Activated CD4-positive, alpha-beta T cell treated with anti-CD3 and anti-CD28 coated beads, Interleukin-2, amount 50 U/mL, for 1 hour (primary cell): ENCODE measurements at regions not wholly inside any gene's neighbourhood (a gene's known extent, or its start where the extent isn't known, plus 50 kb on each side); places are given as distances from the start of the nearest gene placed in this dataset.

Experiments used
- DNase-seq: peaks from one replicate; pipeline ENCODE4 v3.0.0-alpha.2; 2020

DNA sequence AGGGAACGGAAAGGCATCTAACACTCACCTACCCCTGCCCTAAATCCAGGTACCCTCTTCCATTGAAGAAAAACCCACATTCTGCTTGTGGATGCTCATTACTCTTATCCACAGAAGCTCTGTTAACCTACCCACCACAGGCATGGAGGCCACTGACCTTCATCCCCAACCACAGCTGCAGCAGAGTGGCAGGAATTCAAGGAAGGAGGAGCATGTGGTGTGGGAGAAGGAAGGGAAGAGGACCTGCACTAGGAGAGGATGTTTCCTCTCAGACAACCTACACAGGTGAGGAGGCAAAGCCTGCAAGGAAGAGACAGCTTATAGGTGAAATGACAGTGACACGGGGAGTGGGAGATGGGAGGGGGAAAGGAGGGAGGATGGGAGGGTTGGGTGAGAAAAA lies 192.5 kb upstream of the TSC22D2 start:
- no peak for DNase-seq

DNA sequence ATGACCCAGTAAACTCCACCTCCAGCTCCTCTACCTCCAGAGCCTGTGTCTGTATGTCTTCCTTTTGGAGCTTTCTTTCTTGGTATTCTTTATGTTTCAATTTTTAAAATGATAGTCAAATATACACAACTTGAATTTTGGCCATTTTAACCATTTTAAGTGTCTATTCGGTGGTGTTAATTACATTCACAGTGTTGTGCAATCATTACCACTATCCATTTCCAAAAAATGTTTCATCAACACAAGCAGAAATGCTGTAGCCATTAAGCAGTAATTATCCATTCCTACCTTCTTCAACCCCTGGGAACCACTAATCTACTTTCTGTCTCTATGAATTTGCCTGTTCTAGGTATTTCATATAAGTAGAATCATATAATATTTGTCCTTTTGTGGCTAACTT lies 194.5 kb upstream of the TSC22D2 start:
- DNase-seq, result no peak

DNA sequence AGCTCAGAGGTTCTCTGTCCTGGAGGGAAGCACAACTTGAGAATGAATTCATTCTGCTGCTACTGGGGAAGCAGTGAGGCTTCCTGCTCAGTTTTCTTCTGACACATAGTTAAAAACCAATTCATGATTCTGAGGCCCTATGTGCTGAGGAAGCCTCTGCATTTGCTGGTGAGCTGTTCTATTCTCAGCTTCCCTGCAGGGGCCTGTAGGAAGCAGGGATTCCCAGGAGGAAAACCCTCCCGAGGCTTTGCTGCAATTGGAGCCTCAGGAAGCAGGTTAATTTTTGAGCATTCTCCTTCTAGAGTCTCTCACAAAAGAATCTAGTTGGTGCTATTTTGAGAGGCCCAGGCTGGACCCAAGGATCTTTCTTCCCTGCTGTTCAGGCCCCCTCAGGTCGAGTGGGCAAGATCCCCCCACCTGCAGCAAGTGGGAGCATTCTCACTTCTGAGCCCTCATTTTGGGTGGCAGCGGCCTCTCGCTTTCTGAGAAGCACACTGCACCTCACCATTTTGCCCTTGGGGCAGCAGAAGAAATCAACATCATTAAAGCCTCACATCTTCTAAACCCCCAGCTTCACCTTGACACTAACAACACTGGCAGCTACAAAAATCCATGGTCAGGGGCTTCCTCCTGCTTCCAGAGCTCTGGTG lies 197.5 kb upstream of the TSC22D2 start:
- DNase-seq, result no peak

DNA sequence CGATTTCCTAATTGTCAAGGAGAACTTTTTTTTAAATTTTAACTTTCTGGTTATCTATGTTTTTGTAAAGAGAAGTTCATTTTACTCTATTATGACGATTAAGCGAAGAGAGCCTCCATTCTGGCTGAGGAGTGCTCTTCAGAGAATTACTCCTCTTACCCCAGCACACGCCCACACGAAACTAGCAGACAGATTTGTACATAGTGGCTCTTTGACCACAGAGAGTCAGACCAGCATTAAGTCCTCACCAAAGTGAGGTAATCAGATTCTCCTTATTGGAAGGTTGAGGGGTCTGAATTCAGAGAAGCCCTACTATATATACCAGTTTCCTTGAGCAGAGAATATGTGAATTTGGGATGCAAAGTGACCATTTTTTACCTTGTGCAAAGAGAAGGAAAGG lies 204.8 kb upstream of the TSC22D2 start:
- no peak for DNase-seq

DNA sequence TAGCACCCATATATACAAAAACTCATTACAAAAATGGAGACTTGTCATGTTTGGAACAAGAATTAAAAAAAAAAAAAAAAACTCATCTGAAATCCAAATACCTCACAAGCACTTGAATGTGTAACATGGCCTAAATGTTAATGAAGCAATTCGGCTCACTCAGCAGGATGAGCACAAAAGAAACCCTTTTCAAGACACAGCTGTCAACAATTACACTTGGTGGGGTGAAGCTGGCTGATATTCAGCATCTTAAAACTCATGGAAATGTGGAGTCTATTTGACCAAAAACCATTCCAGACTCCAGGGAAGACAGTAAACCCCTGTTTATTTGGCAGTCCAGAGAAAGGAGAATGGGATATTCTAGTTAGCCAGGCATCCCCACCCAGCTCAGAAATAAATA lies 205.4 kb upstream of the TSC22D2 start:
- no peak for DNase-seq

DNA sequence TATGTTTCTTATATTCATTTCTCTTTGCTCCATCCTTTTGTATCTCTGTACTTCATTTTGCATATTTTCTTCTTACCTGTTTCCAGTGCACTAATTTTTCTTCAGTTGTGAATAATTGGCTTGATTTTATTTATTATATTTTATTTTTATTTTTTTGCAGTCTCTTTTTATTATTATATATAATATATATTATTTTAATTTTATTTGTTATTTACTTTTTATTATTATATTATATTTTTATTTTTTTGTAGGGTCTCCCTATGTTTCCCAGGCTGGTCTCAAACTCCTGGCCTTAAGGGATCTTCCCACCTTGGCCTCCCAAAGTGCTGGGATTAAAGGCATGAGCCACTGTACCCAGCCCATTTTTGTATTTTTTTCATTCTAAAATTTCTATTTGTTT lies 213.1 kb upstream of the TSC22D2 start:
- DNase-seq, result no peak

DNA sequence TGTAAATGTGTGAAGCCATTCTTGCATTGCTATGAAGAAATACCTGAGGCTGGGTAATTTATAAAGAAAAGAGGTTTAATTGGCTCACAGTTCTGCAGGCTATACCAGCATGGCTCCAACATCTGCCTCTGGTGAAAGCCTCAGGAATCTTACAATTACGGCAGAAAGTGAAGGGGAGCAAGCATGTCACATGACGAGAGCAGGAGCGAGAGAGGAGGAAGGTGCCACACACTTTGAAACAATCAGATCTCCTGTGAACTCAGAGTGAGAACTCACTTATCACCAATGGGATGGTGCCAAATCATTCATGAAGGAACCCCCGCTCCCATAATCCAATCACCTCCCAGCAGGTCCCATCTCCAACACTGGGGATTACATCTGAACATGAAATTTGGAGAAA lies 213.6 kb upstream of the TSC22D2 start:
- DNase-seq, result no peak

DNA sequence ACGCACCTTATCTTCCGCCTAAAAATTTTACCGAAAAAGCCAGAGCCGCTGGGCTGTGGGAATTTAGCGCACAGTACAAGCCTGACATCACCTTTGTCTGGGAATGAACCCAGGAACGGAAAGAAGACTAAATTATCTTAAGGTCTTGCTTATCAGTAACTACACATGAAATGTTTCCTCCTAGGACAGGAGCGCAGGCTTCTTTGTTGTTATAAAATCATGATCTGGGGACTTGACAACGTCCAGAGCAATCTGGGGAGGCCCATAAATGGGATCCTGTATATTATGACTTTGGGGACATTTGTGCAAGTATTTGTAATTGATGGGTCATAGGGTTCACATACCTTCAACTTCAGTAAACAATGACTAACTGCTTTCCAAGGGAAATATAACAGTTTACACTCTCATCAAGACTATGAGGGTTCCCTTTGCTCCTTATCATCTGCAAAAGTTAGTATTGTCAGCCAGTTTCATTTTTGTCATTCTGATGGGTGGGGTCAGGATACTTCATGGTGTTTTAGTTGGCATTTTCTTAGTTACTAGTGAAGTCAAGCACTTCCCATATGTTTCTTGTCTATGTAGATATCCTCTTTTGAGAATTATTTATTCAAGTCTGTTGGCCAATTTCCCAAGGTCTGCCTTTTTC lies 213.9 kb upstream of the PFN2 start:
- DNase-seq, result no peak

DNA sequence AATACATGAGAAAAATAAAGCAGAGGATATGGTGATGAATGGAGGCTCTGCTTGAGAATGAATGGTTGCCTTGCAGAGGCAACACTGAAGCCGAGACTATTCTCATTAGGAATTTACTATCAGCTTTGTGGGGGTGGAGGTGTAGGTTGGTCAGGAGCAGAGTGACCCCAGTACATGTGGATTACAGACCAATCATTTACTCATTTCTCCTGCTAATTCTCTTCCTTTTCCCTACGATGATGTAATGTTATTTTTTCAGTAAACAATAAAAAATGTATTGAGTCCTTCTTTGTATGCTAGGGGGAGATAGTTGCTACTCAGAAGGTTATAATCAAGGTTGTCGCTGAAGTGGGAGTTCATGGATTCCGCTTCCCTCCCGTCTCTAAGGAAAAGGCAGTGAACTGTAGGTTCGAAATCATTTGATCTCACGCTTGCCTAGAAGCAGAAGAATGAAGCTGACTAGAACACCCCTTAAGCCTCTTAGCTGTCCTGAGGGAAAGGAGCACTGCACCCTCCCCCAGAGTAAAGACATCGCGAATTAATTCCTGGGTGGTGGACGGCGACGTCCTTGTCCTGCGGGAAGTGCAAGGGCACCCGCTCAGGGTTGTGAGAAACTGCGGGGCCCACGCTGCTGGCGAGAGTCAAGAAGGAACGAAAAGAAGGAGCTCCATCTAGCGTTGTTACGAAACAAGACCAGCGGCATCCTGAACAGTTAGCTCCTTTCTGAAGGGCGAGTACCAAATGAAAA lies 213.2 kb upstream of the PFN2 start:
- peak; percentile 31 for DNase-seq

DNA sequence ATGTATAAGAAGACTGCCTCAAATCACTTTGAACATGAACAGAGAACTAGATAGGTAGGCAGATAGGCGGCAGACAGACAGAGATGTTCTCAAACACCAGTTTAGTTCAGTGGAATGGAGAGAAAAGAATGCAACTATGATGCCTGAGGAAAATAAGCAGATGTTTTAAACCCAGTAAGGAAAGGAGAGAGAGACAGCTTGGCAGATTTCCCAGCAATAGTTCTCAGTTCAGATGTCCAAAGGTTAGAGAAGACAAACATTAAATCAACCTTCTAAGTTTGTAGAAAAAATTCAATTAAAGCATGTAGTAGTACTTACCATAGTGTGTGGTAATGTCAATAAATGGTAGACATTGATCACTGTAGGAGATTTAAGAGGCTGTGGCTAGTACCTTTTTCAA lies 209.6 kb upstream of the PFN2 start:
- no peak for DNase-seq

DNA sequence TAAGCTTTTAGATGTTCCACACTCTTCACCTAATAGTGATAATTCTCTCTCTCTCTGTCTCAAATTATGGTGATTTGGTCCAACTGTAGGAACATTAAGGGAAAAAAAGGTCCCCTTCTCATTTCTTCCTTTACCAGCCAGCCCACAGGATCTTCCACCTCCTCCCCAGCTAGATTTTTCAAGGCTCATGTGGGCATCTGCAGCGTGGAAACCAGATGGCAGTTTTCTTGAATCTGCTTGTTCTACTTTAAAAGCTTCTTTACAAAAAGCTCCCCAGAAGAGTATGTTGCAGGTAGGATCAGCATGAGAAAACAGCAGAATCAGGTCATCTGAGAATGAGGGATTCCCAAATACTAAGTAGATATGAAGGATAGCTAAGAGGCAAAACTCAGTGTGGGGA lies 208.6 kb upstream of the PFN2 start:
- DNase-seq, result no peak

DNA sequence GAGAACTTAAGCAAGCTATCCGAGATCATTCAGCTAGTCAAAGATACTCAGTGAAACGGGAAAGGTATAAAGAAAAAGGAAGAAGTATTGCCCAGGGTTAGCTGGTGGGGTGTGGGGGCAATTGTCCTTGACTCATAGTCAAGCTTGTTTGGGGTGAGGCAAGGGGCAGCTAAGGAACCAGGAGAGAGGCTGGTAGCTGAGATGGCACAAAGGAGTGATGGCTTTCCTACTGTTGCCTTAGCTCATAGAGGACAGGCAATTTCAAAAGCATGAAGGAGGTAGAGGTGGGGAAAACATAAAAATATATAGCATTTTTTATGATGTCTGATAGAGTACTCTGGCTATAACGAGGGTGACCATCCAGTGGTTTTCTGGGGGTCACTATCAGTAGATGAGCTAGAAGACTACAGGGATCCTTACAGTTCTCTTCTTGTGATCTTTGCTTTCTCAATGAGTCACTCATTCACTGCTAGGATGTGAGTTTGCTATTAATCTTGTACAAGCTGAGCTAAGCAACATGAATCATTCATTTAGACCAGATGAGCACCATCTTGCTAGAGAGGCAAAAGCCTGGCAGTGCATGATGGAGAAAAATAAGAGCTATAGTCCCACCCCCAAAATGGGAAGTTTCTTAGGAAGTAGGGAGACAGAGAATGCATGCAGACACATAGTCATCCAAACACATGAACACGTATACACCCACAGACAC lies 207.1 kb upstream of the PFN2 start:
- DNase-seq, result no peak

DNA sequence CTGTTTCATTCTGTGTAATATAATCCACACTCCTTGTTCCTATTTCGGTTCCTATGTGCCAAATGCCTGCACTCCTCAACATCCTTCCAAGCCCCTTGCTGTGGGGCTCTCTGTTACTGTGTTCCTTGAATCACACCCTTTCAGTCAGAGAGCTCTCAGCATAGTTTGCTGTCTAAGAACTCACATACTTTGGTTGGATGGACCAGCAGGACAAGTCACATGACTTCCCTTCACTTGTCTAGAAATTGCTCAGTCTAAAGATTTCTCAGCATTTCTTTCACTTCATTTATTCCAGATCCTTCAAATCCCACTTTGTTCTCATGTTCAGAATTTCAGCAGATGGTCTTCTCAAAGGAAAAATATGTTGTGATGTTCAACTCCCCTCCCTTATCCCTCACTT lies 203.5 kb upstream of the PFN2 start:
- no peak for DNase-seq

DNA sequence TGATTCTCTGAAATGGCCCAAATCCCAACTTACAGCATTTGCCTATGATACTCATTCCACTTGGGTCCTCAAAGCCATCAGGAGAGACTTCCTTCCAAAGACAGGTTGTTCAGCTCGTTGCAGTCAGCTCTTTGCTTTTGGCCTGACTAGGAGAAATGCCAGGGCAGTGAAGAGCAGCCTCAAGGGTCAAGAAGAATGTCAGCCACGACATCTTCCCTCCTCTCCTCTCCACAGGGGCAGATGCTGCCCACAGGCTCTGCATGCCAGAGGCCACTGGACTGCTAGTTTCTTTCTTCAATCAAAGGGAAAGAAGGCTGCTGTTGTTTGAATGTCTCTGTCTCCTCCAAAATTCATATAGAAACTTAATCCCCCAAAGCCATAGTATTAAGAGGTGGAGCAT lies 201.7 kb upstream of the PFN2 start:
- no peak for DNase-seq

DNA sequence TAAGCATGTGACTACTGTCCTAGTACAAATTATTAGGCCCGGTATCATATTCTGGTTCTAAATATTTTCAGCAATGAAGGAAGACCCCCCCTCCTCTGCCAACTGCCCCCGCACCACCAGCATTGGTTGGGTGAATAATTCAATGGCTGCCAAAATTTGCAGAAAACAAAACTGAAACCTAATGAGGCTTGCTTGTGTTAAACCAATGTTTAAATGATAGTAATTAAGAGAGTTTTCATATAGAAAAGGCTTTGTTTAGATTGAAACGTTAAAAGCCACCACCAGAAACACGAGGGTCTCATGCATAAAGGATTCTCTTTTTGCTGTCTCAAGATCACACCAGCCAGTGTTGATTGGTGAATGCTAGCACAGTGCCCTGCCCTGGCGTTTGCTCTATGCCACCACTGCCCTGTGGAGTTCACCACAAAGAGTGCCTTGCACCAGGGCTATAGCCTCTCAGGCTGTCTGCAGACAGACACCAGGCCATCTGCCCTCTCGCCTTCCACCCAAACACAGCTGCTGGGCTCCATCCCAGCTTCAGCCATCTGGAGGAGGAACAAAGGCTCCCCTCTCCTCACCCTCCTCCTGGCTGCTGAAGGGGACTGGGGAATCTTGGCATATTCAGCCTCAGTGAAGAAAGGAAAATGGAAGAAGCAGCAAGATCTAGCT lies 200.3 kb upstream of the PFN2 start:
- DNase-seq, result no peak

DNA sequence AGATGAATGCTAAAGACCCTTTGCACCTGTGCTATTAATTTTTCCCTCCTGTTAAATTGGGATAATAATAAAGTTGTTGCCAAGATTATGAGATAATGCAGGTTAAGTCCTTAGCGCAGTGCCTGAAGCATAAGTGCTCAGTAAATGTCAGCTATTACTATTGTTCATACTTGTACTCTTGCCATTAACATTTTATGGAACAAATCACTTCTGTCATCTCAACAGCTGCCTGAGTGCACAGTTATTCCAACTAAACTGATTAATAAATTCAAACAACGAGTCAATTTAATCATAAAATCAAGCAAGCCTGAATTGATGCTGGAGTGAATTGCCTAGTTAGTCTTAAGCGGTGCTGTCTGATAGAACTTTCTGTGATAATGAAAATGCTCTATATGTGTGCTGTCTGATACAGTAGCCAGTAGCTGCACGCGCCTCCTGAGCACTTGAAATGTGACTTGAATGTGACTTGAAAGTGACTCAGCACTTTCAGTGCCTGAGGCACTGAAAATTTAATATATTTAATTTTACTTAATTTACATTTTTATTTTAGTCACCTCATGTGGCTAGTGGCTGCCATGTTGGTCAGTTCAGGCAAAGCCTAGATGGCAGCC lies 198.7 kb upstream of the PFN2 start:
- DNase-seq, result no peak

DNA sequence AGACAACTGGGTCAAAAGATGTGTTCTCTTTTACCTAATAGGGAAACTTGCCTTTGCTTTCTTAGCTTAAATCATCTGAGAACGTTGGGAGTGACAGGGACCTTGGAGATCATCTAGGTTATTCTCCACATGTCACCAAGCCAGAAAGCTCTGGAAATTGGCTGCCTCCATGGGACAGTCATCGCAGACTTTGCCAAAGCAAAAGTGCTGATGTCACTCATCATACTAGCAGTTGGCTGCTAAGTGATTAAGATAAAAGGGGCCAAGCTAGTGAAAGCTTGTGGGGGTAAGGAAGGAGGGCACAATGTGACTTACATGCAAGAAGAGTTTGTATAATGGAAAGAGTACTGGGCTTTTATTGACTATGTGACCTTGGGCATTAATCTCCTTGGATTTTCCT lies 198.0 kb upstream of the PFN2 start:
- no peak for DNase-seq

DNA sequence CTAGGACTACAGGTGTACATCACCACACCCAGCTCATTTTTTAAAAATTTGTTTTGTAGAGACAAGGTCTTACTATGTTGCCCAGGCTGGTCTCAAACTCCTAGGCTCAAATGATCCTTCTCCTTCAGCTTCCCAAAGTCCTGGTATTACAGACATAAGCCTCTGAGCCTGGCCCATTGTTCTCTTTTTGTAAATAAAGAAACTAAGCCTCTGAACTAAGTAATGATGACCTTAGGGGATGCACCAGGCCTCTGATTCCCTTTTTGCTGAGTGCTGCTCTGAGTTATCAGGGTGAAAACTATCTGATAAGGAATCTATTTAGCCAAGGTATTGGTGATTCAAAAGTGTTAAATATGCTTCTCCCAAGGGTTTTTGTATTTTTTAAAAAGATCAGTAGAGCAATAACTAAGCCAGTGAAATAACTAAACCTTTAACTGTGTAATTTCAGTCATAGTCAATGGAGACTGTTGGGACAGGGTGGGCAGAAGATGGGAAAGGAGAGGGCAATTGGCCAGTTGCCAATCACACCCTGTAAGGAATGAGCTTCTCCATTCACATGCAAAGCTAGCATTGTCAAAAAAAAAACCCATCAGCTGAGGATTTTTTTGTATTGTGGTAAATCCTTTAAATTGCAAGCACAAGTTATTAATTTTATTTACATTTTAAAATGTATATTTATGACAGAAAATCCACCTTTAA lies 194.8 kb upstream of the PFN2 start:
- no peak for DNase-seq

DNA sequence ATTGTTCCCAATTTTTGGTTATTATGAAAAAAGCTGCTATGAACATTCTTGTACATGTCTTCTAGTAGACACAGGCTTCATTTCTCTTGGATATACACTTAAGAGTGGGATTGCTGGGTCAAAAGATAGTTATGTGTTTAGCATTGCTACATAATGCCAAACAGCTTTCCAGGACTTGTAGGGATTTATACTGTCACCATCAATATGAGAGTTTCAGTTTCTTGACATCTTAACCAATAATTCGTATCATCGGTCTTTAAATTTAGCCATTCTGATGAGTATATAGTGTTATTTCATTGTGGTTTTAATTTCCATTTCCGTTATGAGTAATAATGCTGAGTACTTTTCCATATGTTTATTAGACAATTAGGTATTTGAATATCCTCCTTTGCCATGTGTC lies 190.3 kb upstream of the PFN2 start:
- no peak for DNase-seq

DNA sequence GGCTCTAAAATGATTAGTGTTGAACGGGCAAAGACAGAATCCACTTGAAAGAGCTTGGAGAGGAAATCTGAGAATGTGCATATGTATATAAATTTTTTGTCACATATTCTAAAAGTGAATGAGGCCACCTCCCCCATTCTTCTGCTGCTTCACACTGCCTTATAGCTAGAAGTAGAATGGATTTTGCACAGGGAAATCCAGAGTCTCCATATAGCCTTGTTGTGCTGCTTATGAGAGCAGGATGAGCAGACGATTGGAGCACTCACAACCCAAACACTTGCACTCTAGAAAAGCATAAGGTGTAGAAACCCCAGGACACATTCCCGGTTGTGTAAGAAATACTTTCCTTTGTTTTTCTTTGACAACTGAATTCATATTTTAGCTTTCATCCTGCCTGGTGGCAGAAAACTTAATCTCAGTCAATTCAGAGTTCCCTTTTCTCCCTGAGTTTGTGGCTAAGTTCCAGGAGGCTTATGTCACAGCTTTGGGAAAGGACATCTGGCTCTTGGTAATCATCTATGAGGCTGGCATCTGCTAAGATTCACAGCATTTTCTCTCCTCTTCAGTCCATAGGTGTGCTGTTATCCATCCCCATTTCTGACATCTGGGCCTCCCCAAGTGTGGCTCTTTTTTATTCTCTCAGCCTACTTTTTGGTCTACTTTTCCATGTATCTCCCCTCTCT lies 188.4 kb upstream of the PFN2 start:
- no peak for DNase-seq

DNA sequence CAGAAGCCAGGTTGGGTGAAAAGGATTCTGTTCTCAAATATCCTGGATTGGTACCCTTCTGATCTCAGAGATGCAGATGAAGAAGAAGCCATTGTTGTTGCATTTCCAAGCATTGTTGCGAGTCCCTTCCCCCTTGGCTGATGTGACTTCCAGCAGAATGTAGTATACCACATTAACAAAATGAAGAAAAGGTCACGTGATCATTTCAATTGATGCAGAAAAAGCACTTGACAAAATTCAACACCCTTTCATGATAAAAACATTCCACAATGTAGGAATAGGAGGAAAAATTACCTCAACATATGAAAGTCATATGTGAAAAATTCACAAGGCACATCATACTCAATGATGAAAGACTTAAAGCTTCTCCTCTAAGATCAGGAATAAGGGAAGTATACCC lies 181.9 kb upstream of the PFN2 start:
- DNase-seq, result no peak

DNA sequence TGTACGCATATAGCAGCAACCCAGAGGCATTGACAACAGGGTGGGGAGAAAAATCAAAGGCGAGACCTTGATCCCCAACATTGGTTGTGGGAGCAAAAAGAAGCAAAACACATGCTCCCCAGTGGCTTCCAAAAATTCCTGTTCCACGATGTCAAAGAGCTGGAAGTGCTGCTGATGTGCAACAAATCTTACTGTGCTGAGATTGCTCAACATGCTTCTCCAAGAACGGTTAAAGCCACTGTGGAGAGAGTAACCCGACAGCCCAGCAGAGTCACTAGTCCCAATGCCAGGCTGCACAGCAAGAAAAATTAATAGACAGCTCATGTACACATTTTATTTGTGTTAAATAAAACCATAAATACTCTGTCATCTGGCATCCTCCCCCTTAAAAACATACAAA lies 179.9 kb upstream of the PFN2 start:
- no peak for DNase-seq
